Inferior parietal cortex (tissue), 1 donor: ENCODE measurements at regions not wholly inside any gene's neighbourhood (a gene's known extent, or its start where the extent isn't known, plus 50 kb on each side); places are given as distances from the start of the nearest gene placed in this dataset.

ENCODE experiments used
- DNase-seq: peaks from one replicate; pipeline ENCODE4 v3.0.0-alpha.2; 2016; ENCODE audit errors: extremely low spot score

DNA sequence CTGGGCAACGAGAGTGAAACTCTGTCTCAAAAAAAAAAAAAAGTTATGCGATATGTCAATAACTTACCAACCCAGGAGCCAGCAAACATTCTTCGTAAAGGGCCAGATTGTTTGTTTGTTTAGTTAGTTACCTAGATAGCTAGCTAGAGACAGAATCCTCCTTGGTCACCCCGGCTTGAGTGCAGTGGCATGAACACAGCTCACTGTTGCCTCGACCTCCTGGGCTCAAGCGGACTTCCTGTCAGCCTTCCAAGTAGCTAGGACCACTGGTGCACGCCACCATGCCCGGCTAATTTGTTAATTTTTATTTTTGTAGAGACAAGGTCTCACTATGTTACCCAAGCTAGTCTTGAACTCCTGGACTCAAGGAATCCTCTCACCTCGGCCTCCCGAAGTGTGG, 113.0 kb downstream of the LITAF start:
- DNase-seq = no peak

DNA sequence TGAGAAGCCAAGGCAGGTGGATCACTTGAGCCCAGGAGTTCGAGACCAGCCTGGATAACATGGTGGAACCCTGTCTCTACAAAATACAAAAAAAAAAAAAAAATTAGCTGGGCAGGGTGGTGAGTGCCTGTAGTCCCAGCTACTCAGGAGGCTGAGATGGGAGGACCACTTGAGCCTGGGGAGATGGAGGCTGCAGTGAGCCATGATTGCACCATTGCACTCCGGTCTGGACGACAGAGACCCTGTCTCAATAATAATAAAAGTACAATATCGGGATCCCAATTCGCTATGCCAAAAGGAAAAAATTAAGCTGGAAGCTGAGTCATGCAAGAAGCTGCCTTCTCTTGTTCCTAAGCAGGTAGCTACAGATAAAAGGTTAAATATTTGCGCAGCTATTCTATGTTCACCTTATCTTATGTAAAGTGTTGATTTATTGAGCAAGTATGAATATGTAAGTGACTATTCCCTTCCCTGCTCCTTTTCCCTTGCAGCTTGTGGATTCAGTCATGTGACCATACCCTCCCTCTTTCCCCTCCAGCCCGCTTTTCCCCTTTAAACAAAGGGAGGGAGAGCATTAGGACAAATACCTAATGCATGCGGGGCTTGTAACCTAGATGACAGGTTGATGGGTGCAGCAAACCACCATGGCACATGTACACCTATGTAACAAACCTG, 112.0 kb downstream of the LITAF start:
- no peak for DNase-seq

DNA sequence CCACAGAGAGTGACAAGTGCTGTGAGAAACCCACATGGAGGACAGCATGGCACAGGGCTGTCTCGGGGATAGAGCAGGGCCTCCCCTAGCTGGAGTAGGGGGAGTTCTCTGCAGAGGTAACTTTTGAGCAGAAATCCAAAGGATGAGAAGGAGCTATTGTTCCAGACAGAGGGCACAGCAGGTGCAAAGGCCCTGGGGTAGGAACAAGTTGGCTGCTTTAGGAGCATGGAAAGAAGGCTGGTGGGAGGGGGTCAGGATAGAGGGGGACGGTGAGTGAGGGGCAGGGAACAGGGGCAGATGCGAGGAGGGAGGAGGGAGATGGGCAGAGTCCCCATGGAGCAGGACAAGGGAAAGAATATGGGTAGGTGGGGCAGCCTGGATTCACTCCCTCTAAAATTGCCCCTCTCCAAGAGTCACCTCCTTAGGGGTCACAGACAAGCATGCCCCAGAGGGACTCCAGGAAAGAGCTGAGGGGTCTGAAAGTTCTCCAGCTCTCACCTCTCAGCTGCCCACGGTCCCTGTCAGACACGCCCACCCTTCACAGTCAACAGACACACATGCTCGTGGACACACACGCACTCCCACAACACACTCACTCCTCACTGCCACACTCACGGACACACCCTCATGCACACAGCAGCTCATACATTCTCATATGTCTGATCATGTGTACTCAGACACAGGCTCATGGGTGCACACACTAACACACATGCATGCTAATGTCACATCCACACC, 110.7 kb downstream of the LITAF start:
- no peak for DNase-seq

DNA sequence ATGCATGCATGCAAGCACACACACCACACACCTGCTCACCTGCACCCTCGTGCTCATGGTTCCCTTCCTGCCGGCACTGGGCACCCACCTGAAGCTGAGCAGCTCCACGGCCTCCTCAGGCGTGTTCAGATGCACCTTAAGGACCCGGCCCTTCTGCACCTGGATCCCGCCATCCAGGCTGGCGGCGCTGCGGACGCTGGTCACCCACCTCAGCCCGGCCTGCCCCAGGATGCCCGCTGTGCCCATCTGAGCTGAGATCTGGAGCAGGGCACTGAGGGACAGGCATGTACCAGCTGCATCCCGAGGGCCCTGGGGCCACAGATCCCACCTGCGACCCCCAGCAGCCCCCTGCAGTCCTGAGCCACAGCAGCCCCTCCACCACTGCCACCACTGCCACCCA, 110.0 kb downstream of the LITAF start:
- DNase-seq = no peak

DNA sequence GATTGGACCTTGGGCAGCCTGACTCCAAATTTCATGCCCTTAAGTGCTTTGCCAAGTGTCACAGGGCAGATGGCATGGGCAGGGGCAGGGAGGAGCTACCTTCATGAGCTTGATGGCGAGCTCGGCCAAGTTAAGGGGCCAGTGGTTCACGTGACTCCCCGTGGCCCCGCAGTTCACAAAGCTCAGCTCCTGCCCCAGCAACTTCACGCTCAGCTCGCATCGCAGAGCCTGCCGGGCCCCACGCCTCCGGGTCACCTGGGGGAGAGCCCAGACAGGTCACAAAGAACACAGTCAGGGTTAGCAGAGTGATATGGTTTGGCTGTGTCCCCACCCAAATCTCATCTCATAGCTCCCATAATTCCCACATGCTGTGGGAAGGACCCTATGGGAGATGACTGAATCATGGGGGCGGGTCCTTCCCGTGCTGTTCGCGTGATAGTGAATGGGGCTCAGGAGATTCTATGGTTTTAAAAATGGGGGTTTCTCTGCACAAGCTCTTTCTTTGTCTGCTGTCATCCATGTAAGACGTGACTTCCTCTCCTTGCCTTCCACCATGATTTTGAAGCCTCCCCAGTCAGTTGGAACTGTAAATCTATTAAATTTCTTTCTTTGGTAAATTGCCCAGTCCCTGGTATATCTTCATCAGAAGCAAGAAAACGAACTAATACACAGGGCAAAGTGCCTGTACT, 108.1 kb downstream of the LITAF start:
- DNase-seq = no peak

DNA sequence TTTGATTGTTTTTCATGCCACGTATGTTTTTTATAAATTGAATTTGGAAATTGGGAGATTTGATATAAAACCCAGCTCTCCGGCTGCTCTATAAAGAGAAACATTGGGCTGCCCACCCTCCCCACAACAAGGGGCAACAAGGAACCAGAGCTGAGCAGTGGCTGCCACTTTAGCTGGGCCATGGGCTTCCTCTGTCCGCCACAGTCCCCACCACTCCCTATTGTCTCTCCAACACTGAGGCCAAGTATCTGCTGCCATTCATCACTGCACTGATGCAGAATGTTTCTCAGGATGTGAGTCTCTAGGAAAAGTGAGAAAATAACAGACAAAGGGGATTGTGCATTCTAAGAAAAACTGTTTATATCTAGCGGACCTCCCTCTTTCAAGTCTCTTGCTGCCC, 106.8 kb downstream of the LITAF start:
- DNase-seq = no peak

DNA sequence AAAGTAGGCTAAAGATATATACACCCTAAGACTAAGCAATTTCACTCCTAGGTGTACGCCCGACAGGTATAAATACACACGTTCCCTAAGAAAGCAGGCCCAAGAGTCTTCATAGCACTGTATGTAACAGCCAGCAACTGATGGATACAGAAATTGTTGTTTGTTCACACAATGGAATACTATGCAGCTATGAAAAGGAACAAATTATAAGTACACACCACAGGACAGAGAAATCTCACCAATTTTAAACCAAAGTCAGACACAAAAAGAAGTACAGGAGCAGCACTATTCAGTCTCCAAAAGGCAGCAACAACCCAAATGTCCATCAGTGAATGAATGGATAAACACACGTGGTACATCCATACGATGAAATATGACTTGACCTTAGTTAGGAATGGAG, 106.1 kb downstream of the LITAF start:
- DNase-seq = no peak

DNA sequence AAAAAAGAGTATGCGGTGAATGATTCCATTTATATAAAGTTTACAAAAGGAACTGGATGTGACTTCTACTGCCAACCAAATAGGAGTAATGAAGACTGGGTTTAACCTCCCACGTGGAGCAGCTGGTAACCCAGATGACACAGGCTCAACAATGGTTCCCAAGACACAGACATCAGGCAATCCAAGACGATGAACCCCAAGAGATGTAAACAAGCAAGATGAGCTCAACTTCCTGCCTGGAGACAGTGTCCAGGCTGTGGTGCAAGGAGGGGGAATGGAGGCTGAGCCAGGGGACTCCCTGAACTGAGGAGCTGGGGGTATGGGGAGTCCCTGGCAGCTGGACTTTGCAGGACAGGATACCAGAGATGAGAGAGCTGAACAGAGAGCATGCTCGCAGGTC, 104.7 kb downstream of the LITAF start:
- DNase-seq = no peak

DNA sequence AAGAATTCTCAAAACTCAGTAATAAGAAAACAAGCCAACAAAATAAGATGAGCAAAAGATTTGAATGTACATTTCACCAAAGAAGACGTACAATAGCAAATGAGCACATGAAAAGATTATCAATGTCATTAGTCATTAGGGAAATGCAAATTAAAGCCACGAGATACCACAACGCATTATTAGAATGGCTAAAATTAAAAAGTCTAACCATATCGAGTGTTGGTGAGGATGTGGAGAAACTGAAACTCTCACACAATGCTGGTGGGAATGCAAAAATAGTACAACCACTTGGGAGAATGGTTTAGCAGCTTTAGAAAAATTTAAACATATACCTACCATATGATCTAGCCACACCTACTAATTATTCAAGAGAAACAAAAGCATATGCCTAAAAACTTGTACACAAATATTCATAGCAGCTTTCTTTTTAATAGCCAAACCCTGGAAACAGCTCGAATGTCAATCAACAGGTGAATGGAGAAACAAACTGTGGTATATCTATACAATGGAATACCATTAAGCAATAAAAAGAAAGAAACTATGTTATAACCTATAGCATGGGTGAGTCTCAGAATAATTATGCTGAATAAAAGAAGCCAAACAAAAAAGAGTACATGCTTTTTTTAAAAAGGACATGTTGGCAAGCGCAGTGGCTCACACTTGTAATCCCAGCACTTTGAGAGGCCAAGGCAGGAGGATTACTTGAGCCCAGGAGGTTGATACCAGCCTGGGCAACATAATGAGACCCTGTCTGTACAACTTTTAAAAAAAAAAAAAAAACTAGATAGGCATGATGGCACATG, 103.6 kb downstream of the LITAF start:
- no peak for DNase-seq

DNA sequence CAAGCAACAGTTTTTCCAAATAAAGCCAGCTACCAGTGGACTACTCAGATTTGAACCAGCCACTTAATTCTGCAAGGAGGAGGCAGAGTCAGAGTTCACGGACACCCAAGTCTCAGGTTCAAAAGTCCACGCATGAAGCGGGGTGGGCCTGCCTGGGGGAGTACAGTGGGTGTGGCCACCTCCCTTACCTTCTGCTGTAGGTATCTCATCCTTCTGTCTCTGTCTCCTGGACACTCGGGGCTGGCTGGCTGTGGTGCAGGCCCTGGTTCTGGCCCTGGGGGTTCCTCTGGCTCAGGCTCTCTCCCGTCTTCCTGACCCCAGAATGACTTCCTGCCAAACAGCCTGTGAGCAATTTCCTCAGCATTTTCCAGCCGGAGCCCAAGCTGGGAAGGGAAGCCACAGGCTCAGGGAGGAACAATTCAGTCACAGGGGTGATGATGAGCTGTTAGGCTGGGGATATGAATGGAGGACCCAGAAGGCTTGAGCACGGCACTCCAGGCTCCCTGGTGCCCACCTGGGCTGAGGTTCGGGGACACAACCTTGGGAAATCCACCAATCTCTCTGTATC, 101.9 kb downstream of the LITAF start:
- no peak for DNase-seq

DNA sequence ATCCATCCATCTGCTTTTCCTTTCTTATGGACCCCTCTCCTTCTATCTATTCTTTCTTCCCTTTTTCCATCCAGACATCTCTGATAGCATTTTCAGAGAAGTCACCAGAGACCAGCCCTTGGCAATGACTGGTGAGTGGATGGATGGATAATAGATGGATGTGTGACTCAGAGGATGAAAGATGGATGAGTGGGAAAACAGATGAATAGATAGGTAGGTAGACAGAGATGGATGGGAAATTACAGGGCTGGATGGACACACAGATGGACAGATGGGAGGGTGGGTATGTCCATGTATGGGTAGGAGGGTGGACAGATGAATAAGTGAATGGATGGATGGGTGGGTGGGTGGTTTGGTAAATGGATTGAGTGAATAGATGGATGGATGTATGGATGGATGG, 101.0 kb downstream of the LITAF start:
- DNase-seq = no peak

DNA sequence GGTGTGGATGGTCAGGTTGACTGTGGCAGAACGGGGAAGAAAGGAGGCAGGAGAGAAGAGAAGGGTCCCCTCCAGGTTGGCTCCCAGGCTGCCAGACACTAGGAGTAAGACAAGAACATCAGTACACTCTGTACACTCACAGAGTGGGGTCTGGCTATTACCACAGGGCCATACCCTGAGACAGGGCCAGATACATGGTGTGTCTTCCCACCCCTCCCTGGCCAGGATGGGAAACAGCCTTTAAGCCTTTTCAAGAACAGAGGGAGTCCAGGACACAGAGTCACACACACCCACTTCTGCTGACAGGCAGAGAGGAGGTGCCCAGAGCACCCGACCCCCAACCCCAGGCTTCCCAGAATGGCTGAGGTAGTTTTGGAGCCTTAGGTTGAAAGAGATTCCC, 99.4 kb downstream of the LITAF start:
- DNase-seq = no peak

DNA sequence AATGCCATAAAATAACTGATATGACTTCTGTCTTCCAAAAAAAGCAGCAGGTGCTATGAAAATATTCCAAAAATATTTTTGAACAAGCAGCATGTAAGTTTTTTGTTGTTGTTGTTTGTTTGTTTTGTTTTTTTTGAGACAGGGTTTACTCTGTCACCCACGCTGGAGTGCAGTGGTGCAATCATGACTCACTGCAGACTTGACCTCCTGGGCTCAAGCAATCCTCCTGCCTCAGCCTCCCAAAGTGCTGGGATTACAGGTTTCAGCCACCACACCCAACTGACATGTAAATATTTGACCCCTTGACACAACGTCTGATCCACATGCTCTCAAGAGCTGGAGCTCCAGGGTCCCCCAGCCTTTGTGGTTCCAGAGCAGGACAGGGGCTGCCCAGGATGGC, 98.4 kb downstream of the LITAF start:
- no peak for DNase-seq

DNA sequence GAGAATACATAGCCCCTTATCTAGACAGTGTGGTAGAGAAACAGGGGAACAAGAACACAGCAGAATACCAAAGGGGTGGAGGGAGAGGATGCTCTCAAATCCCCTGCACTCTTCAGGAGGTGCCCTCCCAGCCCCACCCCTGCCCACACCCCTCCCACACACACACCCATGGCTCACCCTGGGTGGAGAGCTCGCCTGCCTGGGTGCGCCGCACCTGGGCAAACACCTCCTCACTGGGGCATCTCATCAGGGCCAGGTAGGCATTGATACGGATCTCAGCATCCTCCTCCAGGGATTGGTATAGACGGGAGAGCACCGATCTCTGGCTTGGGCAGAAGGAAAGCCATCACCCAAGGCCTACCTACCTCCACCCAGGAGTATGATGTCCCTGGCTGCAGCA, 95.2 kb downstream of the LITAF start:
- no peak for DNase-seq

DNA sequence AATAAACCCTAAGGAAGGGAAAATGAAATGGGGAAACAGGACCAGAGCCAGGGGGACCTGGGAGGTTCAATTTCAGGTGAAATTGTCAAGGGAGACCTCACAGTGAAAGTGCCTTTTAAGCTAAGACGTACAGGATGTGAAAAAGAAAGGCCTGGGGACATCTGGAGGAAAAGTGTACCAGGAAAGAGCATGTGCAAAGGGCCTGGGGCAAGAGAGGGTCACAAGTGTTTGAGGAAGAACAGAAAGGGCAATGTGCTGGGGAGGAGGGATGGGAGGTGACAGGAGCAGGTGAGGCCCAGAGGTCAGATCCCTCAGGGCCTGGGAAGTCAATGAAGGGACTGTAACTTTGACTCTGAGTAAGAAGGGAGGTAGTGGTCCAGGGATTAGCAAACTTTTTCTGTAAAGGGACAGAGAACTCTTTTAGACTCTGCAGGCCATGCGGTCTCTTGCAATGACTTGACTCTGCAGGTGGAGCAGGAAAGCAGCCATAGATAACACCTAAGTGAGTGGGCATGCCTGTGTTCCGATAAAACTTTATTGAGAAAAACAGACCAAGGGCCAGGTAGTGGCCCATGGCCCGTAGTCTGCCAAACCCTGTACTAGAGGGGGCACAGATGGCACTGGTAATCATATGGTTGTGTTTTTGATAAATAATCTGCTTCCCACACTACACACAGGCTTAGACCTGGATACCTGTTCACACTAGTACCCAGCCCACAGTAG, 93.8 kb downstream of the LITAF start:
- DNase-seq = no peak

DNA sequence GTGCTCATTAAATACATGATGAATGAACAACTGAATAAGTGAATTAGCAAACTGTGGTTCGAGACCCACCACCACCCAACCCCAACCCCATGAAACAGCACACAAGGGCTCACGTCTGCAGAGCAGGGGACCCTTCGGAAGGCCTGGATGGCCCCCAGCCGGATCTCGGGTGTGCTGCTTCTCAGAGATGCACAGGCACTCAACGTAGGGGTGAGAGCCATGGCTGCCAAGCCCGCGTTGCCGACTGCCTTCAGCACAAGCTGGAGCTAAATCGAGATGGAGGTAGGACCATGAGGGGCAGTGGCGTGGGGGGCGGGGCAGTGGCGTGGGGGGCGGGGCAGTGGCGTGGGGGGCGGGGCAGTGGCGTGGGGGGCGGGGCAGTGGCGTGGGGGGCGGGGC, 93.2 kb downstream of the LITAF start:
- no peak for DNase-seq

DNA sequence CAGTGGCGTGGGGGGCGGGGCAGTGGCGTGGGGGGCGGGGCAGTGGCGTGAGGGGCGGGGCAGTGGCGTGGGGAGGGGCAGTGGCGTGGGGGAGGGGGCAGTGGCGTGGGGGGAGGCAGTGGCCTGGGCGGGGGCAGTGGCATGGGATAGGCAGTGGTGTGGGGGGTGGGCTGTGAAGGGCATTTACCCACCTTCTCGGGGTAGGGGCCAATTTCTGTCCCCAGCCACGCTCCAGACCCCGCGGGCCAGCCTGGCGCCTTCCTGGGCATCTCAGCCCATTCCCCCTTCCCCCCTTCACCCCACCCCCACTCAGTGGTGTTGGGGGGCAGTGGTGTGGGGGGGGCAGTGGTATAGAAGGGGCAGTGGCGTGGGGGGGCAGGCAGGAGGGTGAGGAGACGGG, 92.7 kb downstream of the LITAF start:
- DNase-seq = no peak

DNA sequence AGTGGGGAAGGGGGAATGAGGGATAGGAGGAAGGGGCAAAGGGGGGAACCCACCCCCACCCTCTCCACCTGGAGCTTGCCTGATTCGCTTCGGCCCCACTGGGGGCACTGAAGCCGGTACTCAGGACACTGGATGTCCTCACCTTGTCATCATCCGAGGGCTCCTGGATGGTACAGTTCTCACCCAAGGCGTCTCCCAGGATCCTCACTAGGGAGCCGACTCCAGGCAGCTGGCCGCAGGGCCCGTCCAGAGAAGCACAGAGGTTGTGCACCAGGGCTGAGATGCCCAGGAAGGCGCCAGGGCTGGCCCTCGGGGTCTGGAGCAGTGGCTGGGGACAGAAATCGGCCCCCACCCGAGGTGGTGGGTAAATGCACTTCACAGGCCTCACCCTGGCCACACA, 92.3 kb downstream of the LITAF start:
- DNase-seq = no peak

DNA sequence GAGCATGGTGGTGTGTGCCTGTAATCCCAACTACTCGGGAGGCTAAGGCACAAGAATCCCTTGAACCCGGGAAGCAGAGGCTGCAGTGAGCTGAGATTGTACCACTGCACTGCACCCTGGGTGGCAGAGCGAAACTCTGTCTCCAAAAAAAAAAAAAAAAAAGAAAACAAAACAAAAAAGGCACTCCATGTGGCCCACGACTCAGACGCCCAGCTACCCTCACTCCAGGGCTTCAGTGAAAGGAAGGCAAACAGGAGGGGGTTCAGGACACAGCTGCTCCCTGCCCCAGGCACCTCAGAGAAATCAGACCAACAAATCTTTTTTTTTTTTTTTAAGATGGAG, 91.7 kb downstream of the LITAF start:
- DNase-seq = no peak
